ENCODE measurements at regions not wholly inside any gene's neighbourhood (a gene's known extent, or its start where the extent isn't known, plus 50 kb on each side); places are given as distances from the start of the nearest gene placed in this dataset.
"Not testable (repeated sequence)": the region's sequence is repeated elsewhere in the genome, so short reads cannot be mapped to it uniquely, and the experiment has no call there.

GRCh38 chr2:195458936-195459335, 198.1 kb upstream of the SLC39A10 start:
- Histone ChIP-seq H3K36me3 (replicated peaks; ENCODE audit: control insufficient read depth, insufficient read depth, low read length) (no peaks in the 10 kb centered on the region), H3K27me3 (ENCODE audit: control insufficient read depth, insufficient read depth, low read length) (no peaks in the 10 kb centered on the region), H3K4me3 (ENCODE audit: insufficient read depth, low read depth, low read length) (no peak overlapping the region)
- no peak for DNase-seq

- Histone ChIP-seq H3K27me3 (ENCODE audit: control insufficient read depth, insufficient read depth, low read length) (no peaks in the 10 kb centered on the region), H3K36me3 (replicated peaks; ENCODE audit: control insufficient read depth, insufficient read depth, low read length) (no peaks in the 10 kb centered on the region), H3K4me3 (ENCODE audit: insufficient read depth, low read depth, low read length) (no peak overlapping the region)
- no peak for DNase-seq
These were observed 199.2 kb upstream of the SLC39A10 start for GRCh38 chr2:195457873-195458272.

- no peak for DNase-seq
- no peaks in the 10 kb centered on the region for H3K36me3 ChIP-seq (replicated peaks; ENCODE audit: control insufficient read depth, insufficient read depth, low read length)
- no peak overlapping the region for H3K4me3 ChIP-seq (ENCODE audit: insufficient read depth, low read depth, low read length)
- H3K27me3 ChIP-seq (ENCODE audit: control insufficient read depth, insufficient read depth, low read length) = no peaks in the 10 kb centered on the region
These were observed 200.3 kb upstream of the SLC39A10 start for GRCh38 chr2:195456771-195457170.

GRCh38 chr2:195451160-195451559, 205.9 kb upstream of the SLC39A10 start:
- no peaks in the 10 kb centered on the region for H3K36me3 ChIP-seq (replicated peaks; ENCODE audit: control insufficient read depth, insufficient read depth, low read length)
- no peak for DNase-seq
- no peak overlapping the region for H3K4me3 ChIP-seq (ENCODE audit: insufficient read depth, low read depth, low read length)
- no peaks in the 10 kb centered on the region for H3K27me3 ChIP-seq (ENCODE audit: control insufficient read depth, insufficient read depth, low read length)

GRCh38 chr2:195450552-195451113, 206.4 kb upstream of the SLC39A10 start:
- no peak for DNase-seq

GRCh38 chr2:195447323-195447975, 209.6 kb upstream of the SLC39A10 start:
- Histone ChIP-seq H3K4me3 (ENCODE audit: insufficient read depth, low read depth, low read length) (no peak overlapping the region), H3K36me3 (replicated peaks; ENCODE audit: control insufficient read depth, insufficient read depth, low read length) (no peaks in the 10 kb centered on the region)
- no peak for DNase-seq

More at GRCh38 chr2:195450552-195451113, 206.4 kb upstream of the SLC39A10 start:
- no peak overlapping the region for H3K4me3 ChIP-seq (ENCODE audit: insufficient read depth, low read depth, low read length)
- no peaks in the 10 kb centered on the region for H3K36me3 ChIP-seq (replicated peaks; ENCODE audit: control insufficient read depth, insufficient read depth, low read length)
- H3K27me3 ChIP-seq (ENCODE audit: control insufficient read depth, insufficient read depth, low read length) = no peaks in the 10 kb centered on the region

DNA sequence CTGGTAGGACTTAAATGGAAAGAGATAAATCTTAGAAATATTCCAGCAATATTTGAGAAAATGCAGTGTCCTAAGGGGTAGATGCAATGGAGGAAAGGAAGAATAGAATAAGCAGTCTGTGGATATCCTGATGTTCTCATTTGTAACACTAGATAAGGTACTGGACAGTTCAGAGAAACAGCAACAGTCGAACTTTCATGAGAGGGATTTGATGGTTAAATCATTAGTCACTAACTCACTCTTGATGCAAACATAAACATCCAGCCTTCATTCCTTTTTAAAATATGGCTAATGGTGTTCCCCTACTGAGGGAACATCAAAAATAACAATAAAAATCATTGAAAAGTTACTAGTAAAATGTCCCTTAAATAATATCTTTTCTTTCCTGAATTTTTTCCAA, 211.4 kb upstream of the SLC39A10 start:
- no peaks in the 10 kb centered on the region for H3K27me3 ChIP-seq (ENCODE audit: control insufficient read depth, insufficient read depth, low read length)
- no peak for DNase-seq

More at GRCh38 chr2:195447323-195447975, 209.6 kb upstream of the SLC39A10 start:
- H3K27me3 ChIP-seq (ENCODE audit: control insufficient read depth, insufficient read depth, low read length) = no peaks in the 10 kb centered on the region

GRCh38 chr2:195443926-195444325, 213.1 kb upstream of the SLC39A10 start:
- no peak for DNase-seq
- H3K36me3 ChIP-seq (replicated peaks; ENCODE audit: control insufficient read depth, insufficient read depth, low read length) = no peaks in the 10 kb centered on the region
- H3K27me3 ChIP-seq (ENCODE audit: control insufficient read depth, insufficient read depth, low read length) = no peaks in the 10 kb centered on the region
- no peak overlapping the region for H3K4me3 ChIP-seq (ENCODE audit: insufficient read depth, low read depth, low read length)

More for the DNA sequence above, 211.4 kb upstream of the SLC39A10 start:
- no peaks in the 10 kb centered on the region for H3K36me3 ChIP-seq (replicated peaks; ENCODE audit: control insufficient read depth, insufficient read depth, low read length)
- H3K4me3 ChIP-seq (ENCODE audit: insufficient read depth, low read depth, low read length) = no peak overlapping the region

DNA sequence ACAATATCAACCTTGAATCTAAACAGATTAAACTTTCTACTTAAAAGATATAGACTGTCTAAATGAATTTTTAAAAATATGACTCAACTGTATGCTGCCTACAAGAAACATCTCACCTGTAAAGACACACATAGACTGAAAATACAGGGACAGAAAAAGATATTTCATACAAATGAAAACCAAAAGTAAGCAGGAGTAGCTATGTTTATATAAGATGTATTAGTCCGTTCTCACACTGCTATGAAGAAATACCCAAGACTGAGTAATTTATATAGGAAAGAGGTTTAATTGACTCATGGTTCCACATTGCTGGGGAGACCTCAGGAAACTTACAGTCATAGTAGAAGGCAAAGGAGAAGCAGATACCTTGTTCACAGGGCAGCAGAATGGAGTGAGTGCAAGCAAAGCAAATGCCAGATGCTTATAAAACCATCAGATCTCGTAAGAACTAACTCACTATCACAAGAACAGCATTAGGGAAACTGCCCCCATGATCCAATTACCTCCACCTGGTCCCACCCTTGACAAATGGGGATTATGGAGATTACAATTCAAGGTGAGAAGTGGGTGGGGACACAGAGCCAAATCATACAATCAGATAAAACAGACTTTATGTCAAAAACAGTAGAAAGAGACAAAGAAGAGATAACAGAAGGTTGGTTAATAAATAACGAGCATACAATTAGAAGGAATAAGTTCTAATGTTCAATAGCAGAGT, 214.4 kb upstream of the SLC39A10 start:
- Histone ChIP-seq H3K27me3 (ENCODE audit: control insufficient read depth, insufficient read depth, low read length) (no peaks in the 10 kb centered on the region), H3K36me3 (replicated peaks; ENCODE audit: control insufficient read depth, insufficient read depth, low read length) (no peaks in the 10 kb centered on the region), H3K4me3 (ENCODE audit: insufficient read depth, low read depth, low read length) (no peak overlapping the region)
- no peak for DNase-seq

- no peaks in the 10 kb centered on the region for H3K36me3 ChIP-seq (replicated peaks; ENCODE audit: control insufficient read depth, insufficient read depth, low read length)
- no peak overlapping the region for H3K4me3 ChIP-seq (ENCODE audit: insufficient read depth, low read depth, low read length)
- DNase-seq = no peak
- H3K27me3 ChIP-seq (ENCODE audit: control insufficient read depth, insufficient read depth, low read length) = no peaks in the 10 kb centered on the region
These were observed 218.3 kb upstream of the SLC39A10 start for GRCh38 chr2:195438692-195439091.

DNA sequence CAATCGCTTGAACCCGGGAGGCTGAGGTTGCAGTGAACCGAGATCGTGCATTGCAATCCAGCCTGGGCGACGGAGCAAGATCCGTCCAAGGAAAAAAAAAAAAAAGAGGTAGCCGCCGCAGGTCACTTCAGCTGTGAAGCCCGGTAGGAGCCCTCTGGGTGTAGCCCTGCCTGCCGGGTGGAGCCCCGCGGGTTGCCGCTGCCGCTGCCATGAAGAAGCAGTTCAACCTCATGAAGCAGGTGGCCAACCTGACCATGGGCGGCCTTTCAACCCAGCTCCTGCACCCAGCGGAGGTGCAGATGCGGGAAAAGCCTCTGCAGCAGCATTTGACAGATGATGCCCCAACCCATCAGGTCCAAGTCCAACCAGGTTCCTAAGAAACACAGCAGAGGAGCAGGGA, 219.5 kb upstream of the SLC39A10 start:
- no peak for DNase-seq
- H3K4me3 ChIP-seq (ENCODE audit: insufficient read depth, low read depth, low read length) = no peak overlapping the region
- H3K36me3 ChIP-seq (replicated peaks; ENCODE audit: control insufficient read depth, insufficient read depth, low read length) = no peaks in the 10 kb centered on the region
- H3K27me3 ChIP-seq (ENCODE audit: control insufficient read depth, insufficient read depth, low read length) = no peaks in the 10 kb centered on the region

DNA sequence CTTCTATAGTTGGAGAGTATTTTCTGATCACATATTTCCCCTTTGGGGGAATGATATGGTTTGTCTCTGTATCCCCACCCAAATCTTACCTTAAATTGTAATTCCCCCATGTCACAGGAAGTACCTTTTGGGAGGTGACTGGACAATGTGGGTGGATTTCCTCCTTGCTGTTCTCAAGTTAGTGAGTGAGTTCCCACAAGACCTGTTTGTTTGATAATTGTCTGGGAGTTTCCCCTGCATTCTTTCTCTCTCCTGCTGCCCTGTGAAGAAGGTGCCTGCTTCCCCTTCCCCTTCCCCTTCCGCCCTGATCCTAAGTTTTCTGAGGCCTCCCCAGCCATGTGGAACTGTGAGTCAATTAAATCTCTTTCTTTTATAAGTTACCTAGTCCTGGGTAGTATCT, 222.7 kb upstream of the SLC39A10 start:
- no peak for DNase-seq
- Histone ChIP-seq H3K4me3 (ENCODE audit: insufficient read depth, low read depth, low read length) (no peak overlapping the region), H3K27me3 (ENCODE audit: control insufficient read depth, insufficient read depth, low read length) (no peaks in the 10 kb centered on the region), H3K36me3 (replicated peaks; ENCODE audit: control insufficient read depth, insufficient read depth, low read length) (no peaks in the 10 kb centered on the region)

- H3K27me3 ChIP-seq (ENCODE audit: control insufficient read depth, insufficient read depth, low read length); DNase-seq; H3K4me3 ChIP-seq (ENCODE audit: insufficient read depth, low read depth, low read length); H3K36me3 ChIP-seq (replicated peaks; ENCODE audit: control insufficient read depth, insufficient read depth, low read length): not testable (repeated sequence)
These were observed 223.3 kb upstream of the SLC39A10 start for GRCh38 chr2:195433729-195434128.

DNA sequence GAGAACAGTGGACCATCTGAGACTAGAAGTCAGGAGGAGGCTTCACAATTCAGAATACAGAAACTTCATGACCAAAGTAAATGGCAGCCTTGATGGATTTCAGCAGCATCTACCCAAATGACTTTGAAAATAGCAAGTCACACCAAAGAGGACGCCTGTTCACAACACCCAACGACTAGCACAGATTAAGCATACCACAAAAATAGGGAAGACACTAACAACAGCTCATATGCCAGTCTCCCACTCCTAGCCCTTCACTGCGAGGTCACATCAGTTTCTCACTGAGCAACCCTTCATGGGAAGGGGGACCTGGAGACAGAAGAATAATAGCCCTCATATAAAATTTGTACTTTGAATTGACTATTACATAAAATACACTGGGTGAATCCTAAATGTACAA, 228.4 kb upstream of the SLC39A10 start:
- no peak for DNase-seq
- Histone ChIP-seq H3K36me3 (replicated peaks; ENCODE audit: control insufficient read depth, insufficient read depth, low read length) (no peaks in the 10 kb centered on the region), H3K27me3 (ENCODE audit: control insufficient read depth, insufficient read depth, low read length) (no peaks in the 10 kb centered on the region), H3K4me3 (ENCODE audit: insufficient read depth, low read depth, low read length) (no peak overlapping the region)

DNA sequence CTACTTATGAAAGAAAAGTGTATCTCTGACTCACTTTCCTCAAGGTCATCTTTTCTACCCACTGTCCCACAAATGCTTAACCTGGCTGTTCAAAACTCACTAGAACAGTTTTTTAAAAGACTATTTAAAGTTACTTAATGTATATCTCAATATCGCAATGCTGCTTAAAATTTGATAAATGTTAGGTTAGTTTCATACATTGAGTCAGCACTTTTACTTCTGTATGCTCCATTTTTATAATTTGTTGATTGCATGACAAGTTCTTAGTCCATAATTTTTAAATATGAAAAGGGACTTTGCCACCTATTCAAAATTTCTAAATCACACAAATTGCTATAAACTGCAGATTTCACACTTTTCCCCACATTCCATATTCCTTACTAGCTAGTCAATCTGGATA, 231.7 kb upstream of the SLC39A10 start:
- Histone ChIP-seq H3K27me3 (ENCODE audit: control insufficient read depth, insufficient read depth, low read length) (no peaks in the 10 kb centered on the region), H3K4me3 (ENCODE audit: insufficient read depth, low read depth, low read length) (no peak overlapping the region), H3K36me3 (replicated peaks; ENCODE audit: control insufficient read depth, insufficient read depth, low read length) (no peaks in the 10 kb centered on the region)
- no peak for DNase-seq
